CD8-positive, alpha-beta memory T cell (primary cell): ENCODE measurements at regions not wholly inside any gene's neighbourhood (a gene's known extent, or its start where the extent isn't known, plus 50 kb on each side); places are given as distances from the start of the nearest gene placed in this dataset.

Experiments
- CTCF ChIA-PET: fragments of 350-600 bp; sonication (Branson Sonifier 250); formaldehyde crosslinking; loops from one replicate; lab custom pipeline; 2021; ENCODE audit warnings: antibody characterized with exemption; lab: Charles Lee
- POLR2A ChIA-PET: fragments of 350-600 bp; sonication (Branson Sonifier 250); formaldehyde crosslinking; loops from one replicate; lab custom pipeline; 2021; ENCODE audit warnings: antibody characterized with exemption; lab: Charles Lee
- DNase-seq, 5 donors: peaks; one replicate each; pipeline versions ENCODE4 v3.0.0 to v3.0.0-alpha.2; 2020 to 2022; ENCODE audit warnings: mixed read lengths in 1 of 5
- H3K27ac ChIP-seq: one replicate; pipeline ENCODE4 v1.7.0; 2013; ENCODE audit warnings: low read depth, mild to moderate bottlenecking, low read length, moderate library complexity
- H3K27me3 ChIP-seq: 2 replicates; pipeline ENCODE4 v1.7.0; 2013; ENCODE audit warnings: low read length, mild to moderate bottlenecking; ENCODE audit not compliant: insufficient read depth, poor library complexity, severe bottlenecking
- H3K36me3 ChIP-seq: 2 replicates; pipeline ENCODE4 v1.7.0; 2013; ENCODE audit warnings: mild to moderate bottlenecking, low read length, moderate library complexity; ENCODE audit not compliant: insufficient read depth
- H3K4me1 ChIP-seq: 2 replicates; pipeline ENCODE4 v1.7.0; 2013; ENCODE audit warnings: mild to moderate bottlenecking, low read length, moderate library complexity; ENCODE audit not compliant: insufficient read depth
- H3K4me3 ChIP-seq: 2 replicates; pipeline ENCODE4 v1.7.0; 2013; ENCODE audit warnings: mild to moderate bottlenecking, low read length
- H3K9me3 ChIP-seq: 2 replicates; pipeline ENCODE4 v1.7.0; 2013; ENCODE audit warnings: mild to moderate bottlenecking, low read length
- H3K27ac Mint-ChIP-seq, 8 donors: one replicate each; pipeline ENCODE4 v1.8.0; 2020 to 2021; ENCODE audit warnings: mixed read lengths in 8 of 8, mild to moderate bottlenecking in 6 of 8, inconsistent platforms in 3 of 8, moderate library complexity in 3 of 8
- H3K27me3 Mint-ChIP-seq, 2 donors: one replicate each; pipeline ENCODE4 v1.8.0; 2020 to 2021; ENCODE audit warnings: mixed read lengths in 2 of 2, mild to moderate bottlenecking in 1 of 2, moderate library complexity in 1 of 2
- H3K36me3 Mint-ChIP-seq, 3 donors: one replicate each; pipeline ENCODE4 v1.8.0; 2020 to 2021; ENCODE audit warnings: mixed read lengths in 3 of 3, inconsistent platforms in 1 of 3, mild to moderate bottlenecking in 1 of 3
- H3K4me1 Mint-ChIP-seq, 3 donors: one replicate each; pipeline ENCODE4 v1.8.0; 2020 to 2021; ENCODE audit warnings: mixed read lengths in 3 of 3, inconsistent platforms in 1 of 3, mild to moderate bottlenecking in 1 of 3
- H3K4me3 Mint-ChIP-seq, 7 donors: one replicate each; pipeline ENCODE4 v1.8.0; 2020 to 2021; ENCODE audit warnings: mixed read lengths in 7 of 7, mild to moderate bottlenecking in 6 of 7, moderate library complexity in 4 of 7, inconsistent platforms in 2 of 7
- H3K9me3 Mint-ChIP-seq, 5 donors: one replicate each; pipeline ENCODE4 v1.8.0; 2020 to 2022; ENCODE audit warnings: mixed read lengths in 5 of 5, mild to moderate bottlenecking in 3 of 5, moderate library complexity in 2 of 5, inconsistent platforms in 1 of 5

- no peaks in the 10 kb centered on the region for H3K4me1 Mint-ChIP-seq
- CTCF ChIA-PET, result no interaction called here
- peaks cover 0 to 12% (median 3%) of the 10 kb centered on the region in 5 donors for H3K9me3 Mint-ChIP-seq
- H3K27ac ChIP-seq, result no peak overlapping the region
- H3K9me3 ChIP-seq, result no peaks in the 10 kb centered on the region
- H3K27me3 Mint-ChIP-seq, result no peaks in the 10 kb centered on the region
- no peaks in the 10 kb centered on the region for H3K27me3 ChIP-seq
- no peak for DNase-seq
- H3K27ac Mint-ChIP-seq, result no peak overlapping the region
- no peaks in the 10 kb centered on the region for H3K36me3 ChIP-seq
- H3K4me3 ChIP-seq, result no peak overlapping the region
- POLR2A ChIA-PET, result no interaction called here
- H3K4me1 ChIP-seq, result no peaks in the 10 kb centered on the region
- H3K4me3 Mint-ChIP-seq, result no peak overlapping the region
- no peaks in the 10 kb centered on the region for H3K36me3 Mint-ChIP-seq
These were observed 191.3 kb upstream of the AADAT start for GRCh38 chr4:170281027-170281426.

- H3K27ac Mint-ChIP-seq, result no peak overlapping the region
- H3K9me3 Mint-ChIP-seq, result peaks cover 0 to 11% (median 3%) of the 10 kb centered on the region in 5 donors
- Histone ChIP-seq H3K9me3 (no peaks in the 10 kb centered on the region), H3K36me3 (no peaks in the 10 kb centered on the region), H3K27ac (no peak overlapping the region), H3K4me1 (no peaks in the 10 kb centered on the region), H3K27me3 (no peaks in the 10 kb centered on the region), H3K4me3 (no peak overlapping the region)
- POLR2A ChIA-PET, result no interaction called here
- no peak overlapping the region for H3K4me3 Mint-ChIP-seq
- H3K27me3 Mint-ChIP-seq, result no peaks in the 10 kb centered on the region
- no peaks in the 10 kb centered on the region for H3K36me3 Mint-ChIP-seq
- DNase-seq, result no peak
- CTCF ChIA-PET, result no interaction called here
- H3K4me1 Mint-ChIP-seq, result no peaks in the 10 kb centered on the region
These were observed 188.7 kb upstream of the AADAT start for GRCh38 chr4:170278460-170278859.

GRCh38 chr4:170274616-170275015, 184.9 kb upstream of the AADAT start:
- no peak overlapping the region for H3K27ac ChIP-seq
- H3K4me1 ChIP-seq, result no peaks in the 10 kb centered on the region
- no peaks in the 10 kb centered on the region for H3K9me3 ChIP-seq
- no peak for DNase-seq
- H3K36me3 ChIP-seq, result no peaks in the 10 kb centered on the region
- Mint-ChIP-seq H3K4me3 (no peak overlapping the region), H3K36me3 (no peaks in the 10 kb centered on the region), H3K9me3 (peaks cover 0 to 8% (median 0%) of the 10 kb centered on the region in 5 donors), H3K27me3 (peaks cover 0 to 2% of the 10 kb centered on the region in 2 donors), H3K27ac (no peak overlapping the region), H3K4me1 (no peaks in the 10 kb centered on the region)
- ChIA-PET CTCF (no interaction called here), POLR2A (no interaction called here)
- H3K4me3 ChIP-seq, result no peak overlapping the region
- no peaks in the 10 kb centered on the region for H3K27me3 ChIP-seq

- Mint-ChIP-seq H3K36me3 (no peaks in the 10 kb centered on the region), H3K4me1 (no peaks in the 10 kb centered on the region)
- POLR2A ChIA-PET, result no interaction called here
These were observed 183.2 kb upstream of the AADAT start for GRCh38 chr4:170272959-170273358.

GRCh38 chr4:170271723-170272122, 182.0 kb upstream of the AADAT start:
- H3K4me1 ChIP-seq, result no peaks in the 10 kb centered on the region
- Mint-ChIP-seq H3K27ac (no peak overlapping the region), H3K27me3 (peaks cover 0 to 3% of the 10 kb centered on the region in 2 donors), H3K9me3 (peaks cover 0 to 7% (median 4%) of the 10 kb centered on the region in 5 donors), H3K4me3 (no peak overlapping the region), H3K4me1 (no peaks in the 10 kb centered on the region), H3K36me3 (no peaks in the 10 kb centered on the region)
- no peak overlapping the region for H3K4me3 ChIP-seq
- H3K27ac ChIP-seq, result no peak overlapping the region
- ChIA-PET CTCF (no interaction called here), POLR2A (no interaction called here)
- H3K9me3 ChIP-seq, result no peaks in the 10 kb centered on the region
- no peak for DNase-seq
- no peaks in the 10 kb centered on the region for H3K27me3 ChIP-seq
- no peaks in the 10 kb centered on the region for H3K36me3 ChIP-seq

More at GRCh38 chr4:170272959-170273358, 183.2 kb upstream of the AADAT start:
- no peak overlapping the region for H3K4me3 ChIP-seq
- no peaks in the 10 kb centered on the region for H3K27me3 ChIP-seq
- Mint-ChIP-seq H3K4me3 (no peak overlapping the region), H3K27me3 (peaks cover 0 to 2% of the 10 kb centered on the region in 2 donors), H3K9me3 (peaks cover 0 to 7% (median 4%) of the 10 kb centered on the region in 5 donors), H3K27ac (no peak overlapping the region)
- no peak for DNase-seq
- CTCF ChIA-PET, result no interaction called here
- no peaks in the 10 kb centered on the region for H3K36me3 ChIP-seq
- H3K4me1 ChIP-seq, result no peaks in the 10 kb centered on the region
- no peak overlapping the region for H3K27ac ChIP-seq
- H3K9me3 ChIP-seq, result no peaks in the 10 kb centered on the region

GRCh38 chr4:170270628-170271027, 180.9 kb upstream of the AADAT start:
- Mint-ChIP-seq H3K27ac (peak overlapping the region in 1 of 8 donors; percentile 35), H3K4me1 (no peaks in the 10 kb centered on the region), H3K4me3 (no peak overlapping the region), H3K27me3 (peaks cover 0 to 3% of the 10 kb centered on the region in 2 donors), H3K36me3 (no peaks in the 10 kb centered on the region), H3K9me3 (peaks cover 0 to 7% (median 6%) of the 10 kb centered on the region in 5 donors)
- no peaks in the 10 kb centered on the region for H3K36me3 ChIP-seq
- no peak overlapping the region for H3K27ac ChIP-seq
- POLR2A ChIA-PET, result no interaction called here
- H3K9me3 ChIP-seq, result no peaks in the 10 kb centered on the region
- CTCF ChIA-PET, result no interaction called here
- no peak for DNase-seq
- no peaks in the 10 kb centered on the region for H3K4me1 ChIP-seq
- H3K27me3 ChIP-seq, result no peaks in the 10 kb centered on the region
- H3K4me3 ChIP-seq, result no peak overlapping the region

GRCh38 chr4:170269950-170270349, 180.2 kb upstream of the AADAT start:
- H3K36me3 ChIP-seq, result no peaks in the 10 kb centered on the region
- DNase-seq, result no peak
- H3K9me3 ChIP-seq, result no peaks in the 10 kb centered on the region
- H3K4me3 ChIP-seq, result no peak overlapping the region
- H3K4me1 ChIP-seq, result no peaks in the 10 kb centered on the region
- H3K27me3 Mint-ChIP-seq, result peaks cover 0 to 3% of the 10 kb centered on the region in 2 donors
- H3K9me3 Mint-ChIP-seq, result peaks cover 0 to 8% (median 6%) of the 10 kb centered on the region in 5 donors
- H3K4me3 Mint-ChIP-seq, result no peak overlapping the region
- ChIA-PET POLR2A (no interaction called here), CTCF (no interaction called here)
- no peak overlapping the region for H3K27ac ChIP-seq
- no peaks in the 10 kb centered on the region for H3K27me3 ChIP-seq
- H3K4me1 Mint-ChIP-seq, result no peaks in the 10 kb centered on the region
- no peaks in the 10 kb centered on the region for H3K36me3 Mint-ChIP-seq
- H3K27ac Mint-ChIP-seq, result no peak overlapping the region

GRCh38 chr4:170259631-170260153, 169.9 kb upstream of the AADAT start:
- H3K36me3 ChIP-seq, result no peaks in the 10 kb centered on the region
- no peak for DNase-seq
- Mint-ChIP-seq H3K4me3 (no peak overlapping the region), H3K36me3 (no peaks in the 10 kb centered on the region), H3K4me1 (no peaks in the 10 kb centered on the region), H3K9me3 (no peaks in the 10 kb centered on the region), H3K27me3 (no peaks in the 10 kb centered on the region), H3K27ac (no peak overlapping the region)
- no peaks in the 10 kb centered on the region for H3K27me3 ChIP-seq
- H3K27ac ChIP-seq, result no peak overlapping the region
- ChIA-PET POLR2A (no interaction called here), CTCF (no interaction called here)
- H3K4me3 ChIP-seq, result no peak overlapping the region
- no peaks in the 10 kb centered on the region for H3K9me3 ChIP-seq
- no peaks in the 10 kb centered on the region for H3K4me1 ChIP-seq
